OCI-LY1 (cell line): ENCODE measurements at regions not wholly inside any gene's neighbourhood (a gene's known extent, or its start where the extent isn't known, plus 50 kb on each side); places are given as distances from the start of the nearest gene placed in this dataset.

Experiments
- H2AFZ ChIP-seq: fragments of 200-600 bp; sonication (generic), shearing (Covaris generic); 2 replicates; pipeline ENCODE4 v1.6.0; 2014; ENCODE audit warnings: antibody characterized with exemption, mild to moderate bottlenecking, low read length
- H3F3A ChIP-seq: fragments of 200-600 bp; sonication (generic), shearing (Covaris generic); 2 replicates; pipeline ENCODE4 v1.6.0; 2014; ENCODE audit warnings: mild to moderate bottlenecking, antibody characterized with exemption, low read length, moderate library complexity; ENCODE audit not compliant: insufficient read depth
- H3K27ac ChIP-seq: fragments of 200-600 bp; sonication (generic); 2 replicates; pipeline ENCODE4 v1.5.1; 2014; ENCODE audit warnings: low read length, mixed run types, mild to moderate bottlenecking, low read depth; ENCODE audit not compliant: poor library complexity, severe bottlenecking
- H3K27me3 ChIP-seq: fragments of 200-600 bp; sonication (generic); 2 replicates; pipeline ENCODE4 v1.6.0; 2014; ENCODE audit warnings: antibody characterized with exemption, mild to moderate bottlenecking, low read length, moderate library complexity; ENCODE audit not compliant: insufficient read depth
- H3K36me3 ChIP-seq: fragments of 200-600 bp; sonication (generic); 2 replicates; pipeline ENCODE4 v1.6.1; 2014; ENCODE audit warnings: mild to moderate bottlenecking, antibody characterized with exemption, low read length, moderate library complexity, mixed read lengths; ENCODE audit not compliant: insufficient read depth
- H3K4me1 ChIP-seq: fragments of 200-600 bp; sonication (generic); 2 replicates; pipeline ENCODE4 v1.5.1; 2014; ENCODE audit warnings: mild to moderate bottlenecking, low read length, moderate library complexity; ENCODE audit not compliant: insufficient read depth, severe bottlenecking
- H3K4me2 ChIP-seq: fragments of 200-600 bp; sonication (generic), shearing (Covaris generic); 2 replicates; pipeline ENCODE4 v1.6.1; 2014; ENCODE audit warnings: low read length
- H3K4me3 ChIP-seq: fragments of 200-600 bp; sonication (generic); 2 replicates; pipeline ENCODE4 v1.5.1; 2014; ENCODE audit warnings: low read length, low read depth, mild to moderate bottlenecking, mixed read lengths; ENCODE audit not compliant: poor library complexity, severe bottlenecking
- H3K79me2 ChIP-seq: fragments of 200-600 bp; shearing (Covaris generic); 2 replicates; pipeline ENCODE4 v1.6.1; 2016; ENCODE audit warnings: mixed run types, low read length, mixed read lengths; ENCODE audit not compliant: insufficient read depth
- H3K9ac ChIP-seq: fragments of 200-600 bp; sonication (generic), shearing (Covaris generic); 2 replicates; pipeline ENCODE4 v1.6.1; 2014; ENCODE audit warnings: mild to moderate bottlenecking, low read length, mixed read lengths
- H3K9me2 ChIP-seq: fragments of 200-600 bp; sonication (generic), shearing (Covaris generic); 2 replicates; pipeline ENCODE4 v1.6.1; 2014; ENCODE audit warnings: low read depth, mild to moderate bottlenecking, low read length, mixed read lengths
- H3K9me3 ChIP-seq: fragments of 200-600 bp; shearing (Covaris generic); 2 replicates; pipeline ENCODE4 v1.6.1; 2014; ENCODE audit warnings: low read length, mixed read lengths
- H4K20me1 ChIP-seq: fragments of 200-600 bp; sonication (generic), shearing (Covaris generic); 2 replicates; pipeline ENCODE4 v1.6.0; 2016; ENCODE audit warnings: mild to moderate bottlenecking, low read length; ENCODE audit not compliant: insufficient read depth
- EZH2 ChIP-seq: fragments of 200-600 bp; sonication (generic), shearing (Covaris generic); IDR thresholded peaks from 2 replicates; pipeline ENCODE4 v1.8.0; 2017; ENCODE audit warnings: borderline replicate concordance, mixed run types, mild to moderate bottlenecking, antibody characterized with exemption, low read length, moderate library complexity, mixed read lengths
- TF ChIP-seq, protein P1 (sequence below): fragments of 200-600 bp; sonication (generic), shearing (Covaris generic); IDR thresholded peaks from 2 replicates; pipeline ENCODE4 v1.5.1; 2017; ENCODE audit warnings: mild to moderate bottlenecking, antibody characterized with exemption, low read length, moderate library complexity, mixed read lengths

DNA sequence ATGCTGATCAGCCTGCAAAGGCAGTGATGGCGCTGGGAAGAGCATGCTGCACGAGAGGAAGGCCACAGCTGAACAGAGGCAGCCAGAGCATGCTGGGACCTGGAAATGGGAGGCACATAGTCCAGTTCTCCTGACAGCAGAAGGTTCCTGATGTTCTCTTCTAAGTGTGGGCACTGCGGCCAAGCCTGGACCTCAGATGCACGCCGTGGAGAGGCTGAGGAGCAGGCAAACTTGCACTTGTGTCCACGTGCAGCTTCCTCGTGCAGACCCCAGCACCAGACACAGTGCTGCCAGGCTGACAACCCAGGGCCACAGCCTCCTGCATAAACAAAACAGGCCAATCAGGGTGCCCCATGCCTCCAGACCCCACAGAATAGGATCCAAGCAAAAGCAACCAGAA is 93.5 kb upstream of the LANCL2 start:
- Histone ChIP-seq H3K4me3 (no peak overlapping the region), H3K4me1 (no peaks in the 10 kb centered on the region), H2AFZ (no peak overlapping the region), H3K4me2 (no peak overlapping the region), H3K9me3 (no peaks in the 10 kb centered on the region), H3K9me2 (no peaks in the 10 kb centered on the region), H3K36me3 (no peaks in the 10 kb centered on the region), H3K27ac (no peak overlapping the region), H3K9ac (no peak overlapping the region), H3K27me3 (no peaks in the 10 kb centered on the region), H4K20me1 (no peaks in the 10 kb centered on the region), H3K79me2 (no peaks in the 10 kb centered on the region), H3F3A (no peaks in the 10 kb centered on the region)
- no peak for TF ChIP-seq EZH2
- TF ChIP-seq, protein P1, sequence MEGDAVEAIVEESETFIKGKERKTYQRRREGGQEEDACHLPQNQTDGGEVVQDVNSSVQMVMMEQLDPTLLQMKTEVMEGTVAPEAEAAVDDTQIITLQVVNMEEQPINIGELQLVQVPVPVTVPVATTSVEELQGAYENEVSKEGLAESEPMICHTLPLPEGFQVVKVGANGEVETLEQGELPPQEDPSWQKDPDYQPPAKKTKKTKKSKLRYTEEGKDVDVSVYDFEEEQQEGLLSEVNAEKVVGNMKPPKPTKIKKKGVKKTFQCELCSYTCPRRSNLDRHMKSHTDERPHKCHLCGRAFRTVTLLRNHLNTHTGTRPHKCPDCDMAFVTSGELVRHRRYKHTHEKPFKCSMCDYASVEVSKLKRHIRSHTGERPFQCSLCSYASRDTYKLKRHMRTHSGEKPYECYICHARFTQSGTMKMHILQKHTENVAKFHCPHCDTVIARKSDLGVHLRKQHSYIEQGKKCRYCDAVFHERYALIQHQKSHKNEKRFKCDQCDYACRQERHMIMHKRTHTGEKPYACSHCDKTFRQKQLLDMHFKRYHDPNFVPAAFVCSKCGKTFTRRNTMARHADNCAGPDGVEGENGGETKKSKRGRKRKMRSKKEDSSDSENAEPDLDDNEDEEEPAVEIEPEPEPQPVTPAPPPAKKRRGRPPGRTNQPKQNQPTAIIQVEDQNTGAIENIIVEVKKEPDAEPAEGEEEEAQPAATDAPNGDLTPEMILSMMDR, result no peak

DNA sequence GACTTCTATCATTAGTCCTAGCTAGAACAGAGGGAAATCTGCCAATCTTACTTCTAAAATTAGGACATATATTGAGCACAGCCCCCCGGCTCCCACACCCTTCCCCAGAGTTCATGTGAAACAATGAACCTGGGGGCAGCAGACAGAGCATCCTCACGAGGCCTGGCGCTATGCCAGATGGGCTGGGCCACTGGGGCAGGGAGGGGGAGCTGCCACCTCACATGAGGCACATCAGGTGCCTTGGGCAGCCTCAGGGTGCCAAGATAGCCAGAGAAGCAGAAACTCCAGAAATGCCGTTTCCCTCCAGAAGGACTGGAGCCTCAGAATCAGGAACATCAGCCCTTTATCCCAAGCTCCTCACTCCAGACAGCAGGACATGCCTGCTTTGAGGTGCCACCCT is 92.8 kb upstream of the LANCL2 start:
- Histone ChIP-seq H3F3A (no peaks in the 10 kb centered on the region), H2AFZ (no peak overlapping the region), H3K36me3 (no peaks in the 10 kb centered on the region), H3K27me3 (no peaks in the 10 kb centered on the region), H3K9ac (no peak overlapping the region), H3K4me1 (no peaks in the 10 kb centered on the region), H3K27ac (no peak overlapping the region), H3K4me2 (no peak overlapping the region), H3K9me2 (no peaks in the 10 kb centered on the region), H3K9me3 (no peaks in the 10 kb centered on the region), H4K20me1 (no peaks in the 10 kb centered on the region), H3K4me3 (no peak overlapping the region), H3K79me2 (no peaks in the 10 kb centered on the region)
- TF ChIP-seq, protein P1, result no peak
- no peak for TF ChIP-seq EZH2

GRCh38 chr7:55273186-55273980 is 91.8 kb upstream of the LANCL2 start:
- Histone ChIP-seq H3K36me3 (no peaks in the 10 kb centered on the region), H3K27me3 (no peaks in the 10 kb centered on the region), H3K4me2 (no peak overlapping the region), H3K9me3 (no peaks in the 10 kb centered on the region), H3K4me3 (no peak overlapping the region), H4K20me1 (no peaks in the 10 kb centered on the region), H3K27ac (no peak overlapping the region), H3F3A (no peaks in the 10 kb centered on the region), H2AFZ (no peak overlapping the region), H3K79me2 (no peaks in the 10 kb centered on the region), H3K9me2 (no peaks in the 10 kb centered on the region), H3K9ac (no peak overlapping the region), H3K4me1 (no peaks in the 10 kb centered on the region)
- TF ChIP-seq EZH2, result no peak
- TF ChIP-seq, protein P1, result no peak
